GM12878 (cell line): ENCODE measurements at regions not wholly inside any gene's neighbourhood (a gene's known extent, or its start where the extent isn't known, plus 50 kb on each side); places are given as distances from the start of the nearest gene placed in this dataset.

Source experiments
- ATAC-seq: fragments of 200-7000 bp; cut with Tn5 transposase; 3 replicates; pipeline ENCODE4 v1.9.1; 2020; ENCODE audit warnings: mild to moderate bottlenecking, moderate library complexity
- BruUV-seq: library from RNA; stranded (reverse); fragments of 400-500 nt; replicated peaks from 2 replicates; lab custom pipeline; 2021; lab: Mats Ljungman, UMichigan
- CTCF ChIA-PET: fragments of 300-600 bp; sonication (Branson Sonifier 250); formaldehyde crosslinking; extraction: SDS; loops from one replicate; lab custom pipeline; 2021; ENCODE audit warnings: inconsistent platforms; lab: Yijun Ruan, JAX
- POLR2A ChIA-PET: fragments of 350-600 bp; formaldehyde crosslinking; extraction: SDS; loops from one replicate; lab custom pipeline; 2021; ENCODE audit warnings: inconsistent platforms; lab: Charles Lee
- RAD21 ChIA-PET: fragments of 300-600 bp; sonication (Branson Sonifier 250); formaldehyde crosslinking; loops from one replicate; lab custom pipeline; 2023; ENCODE audit warnings: antibody characterized with exemption; ENCODE audit not compliant: unreplicated experiment; lab: Charles Lee
- SMC1A ChIA-PET: fragments of 300-600 bp; sonication (Branson Sonifier 250); formaldehyde crosslinking; loops from one replicate; lab custom pipeline; 2023; ENCODE audit not compliant: unreplicated experiment, uncharacterized antibody; lab: Charles Lee
- DNase-seq: peaks from one replicate; pipeline ENCODE4 v3.0.0-alpha.2; 2011; ENCODE audit warnings: low read depth, low spot score
- FAIRE-seq: peaks from 3 replicates; lab custom pipeline; 2011; peaks lifted over from hg19 to GRCh38; lab: Jason Lieb, UNC
- H2AFZ ChIP-seq: 2 replicates; pipeline ENCODE4 v1.6.0; 2011; ENCODE audit warnings: low read depth, low read length, control low read depth; ENCODE audit not compliant: control insufficient read depth
- H3K27ac ChIP-seq: 2 replicates; pipeline ENCODE4 v1.5.1; 2011; ENCODE audit warnings: control low read depth; ENCODE audit not compliant: control insufficient read depth, insufficient read depth
- H3K27me3 ChIP-seq, 2 experiments: replicated peaks in 1 of 2; 2 replicates each; pipeline versions ENCODE4 v1.6.0 to v1.6.1; 2011; ENCODE audit warnings: low read length in 1 of 2; ENCODE audit not compliant: control insufficient read depth in 2 of 2, insufficient read depth in 2 of 2
- H3K36me3 ChIP-seq, 2 experiments: 2 replicates each; pipeline ENCODE4 v1.5.1; 2011; ENCODE audit warnings: low read length in 1 of 2; ENCODE audit not compliant: control insufficient read depth in 2 of 2, insufficient read depth in 2 of 2
- H3K4me1 ChIP-seq: 2 replicates; pipeline ENCODE4 v1.6.1; 2011; ENCODE audit warnings: mild to moderate bottlenecking, low read length, moderate library complexity, mixed read lengths; ENCODE audit not compliant: control insufficient read depth, insufficient read depth
- H3K4me2 ChIP-seq: 2 replicates; pipeline ENCODE4 v1.6.0; 2011; ENCODE audit warnings: control low read depth; ENCODE audit not compliant: control insufficient read depth, insufficient read depth
- H3K4me3 ChIP-seq: fragments of 200-600 bp; sonication (generic); 2 replicates; pipeline ENCODE4 v1.5.1; 2016
- H3K79me2 ChIP-seq: 2 replicates; pipeline ENCODE4 v1.6.0; 2011; ENCODE audit warnings: low read length; ENCODE audit not compliant: control insufficient read depth, insufficient read depth
- H3K9ac ChIP-seq: 2 replicates; pipeline ENCODE4 v1.8.0; 2011; ENCODE audit warnings: low read length, control low read depth, mixed read lengths; ENCODE audit not compliant: control insufficient read depth, insufficient read depth
- H3K9me3 ChIP-seq: replicated peaks from 3 replicates; pipeline ENCODE4 v1.5.1; 2011; ENCODE audit warnings: mild to moderate bottlenecking, low read length; ENCODE audit not compliant: control insufficient read depth, insufficient read depth
- H4K20me1 ChIP-seq: 2 replicates; pipeline ENCODE4 v1.6.0; 2011; ENCODE audit not compliant: control insufficient read depth, insufficient read depth
- BCL11A ChIP-seq: IDR thresholded peaks from 2 replicates; pipeline ENCODE4 v1.6.1; 2011; ENCODE audit warnings: low read depth, low read length
- BHLHE40 ChIP-seq, 2 experiments: fragments of 450-650 bp in 1 of 2; IDR thresholded peaks; 2 replicates each; pipeline ENCODE4 v1.6.1; 2011 to 2017; ENCODE audit warnings: low read depth in 2 of 2, borderline replicate concordance in 1 of 2, improper control_type of control experiment in 1 of 2, low read length in 1 of 2, mild to moderate bottlenecking in 1 of 2
- FOS ChIP-seq: IDR thresholded peaks from 3 replicates; pipeline ENCODE4 v1.6.1; 2011; ENCODE audit warnings: borderline replicate concordance; ENCODE audit not compliant: insufficient read length; ENCODE audit errors: extremely low read depth
- GABPA ChIP-seq: IDR thresholded peaks from 2 replicates; pipeline ENCODE4 v1.6.1; 2014; ENCODE audit warnings: antibody characterized with exemption, low read depth, mild to moderate bottlenecking, inconsistent platforms
- IKZF1 ChIP-seq: fragments of 450-650 bp; conservative IDR thresholded peaks from 2 replicates; pipeline ENCODE4 v1.6.1; 2017; ENCODE audit warnings: antibody characterized with exemption, mild to moderate bottlenecking
- NKRF ChIP-seq: fragments of 450-650 bp; conservative IDR thresholded peaks from 2 replicates; pipeline ENCODE4 v1.6.1; 2017; ENCODE audit warnings: mild to moderate bottlenecking, moderate library complexity
- PRDM15 ChIP-seq: fragments of 450-650 bp; formaldehyde crosslinking; IDR thresholded peaks from 2 replicates; pipeline ENCODE4 v1.4.0; 2020; ENCODE audit warnings: mild to moderate bottlenecking, moderate library complexity
- SMAD5 ChIP-seq: IDR thresholded peaks from 2 replicates; pipeline ENCODE4 v1.6.1; 2016; ENCODE audit warnings: antibody characterized with exemption, low read depth
- TCF7 ChIP-seq: IDR thresholded peaks from 2 replicates; pipeline ENCODE4 v1.6.1; 2014; ENCODE audit warnings: antibody characterized with exemption, borderline replicate concordance
- ZNF622 ChIP-seq: fragments of 450-650 bp; IDR thresholded peaks from 2 replicates; pipeline ENCODE4 v1.6.1; 2017; ENCODE audit warnings: mild to moderate bottlenecking, inconsistent platforms
- WGBS: methylation state at CpG from one replicate; pipeline ENCODE4 v1.1.6; 2016; ENCODE audit warnings: low lambda C conversion rate; ENCODE audit not compliant: insufficient replicate concordance, insufficient coverage; ENCODE audit errors: missing lambda C conversion rate; 5-methylcytosine and 5-hydroxymethylcytosine counted together
- in situ Hi-C: fragments of 300-500 bp; cut with MboI; formaldehyde crosslinking; loops from 9 replicates; pipeline ENCODE4 v1.14.3; 2018; ENCODE audit warnings: mixed read lengths
- intact Hi-C: fragments of 100-400 bp; cut with micrococcal nuclease; formaldehyde crosslinking; loops from one replicate; pipeline ENCODE4 v1.14.2; 2022; ENCODE audit not compliant: unreplicated experiment
- TF ChIP-seq, protein P1 (sequence below), 3 experiments: IDR thresholded peaks in 2 of 3; conservative IDR thresholded peaks in 1 of 3; 2 replicates each; pipeline ENCODE4 v1.5.1; 2011; ENCODE audit warnings: low read depth in 3 of 3, low read length in 3 of 3, mild to moderate bottlenecking in 3 of 3, control low read depth in 2 of 3, moderate library complexity in 2 of 3, inconsistent platforms in 1 of 3, mixed read lengths in 1 of 3; ENCODE audit not compliant: control insufficient read depth in 2 of 3, insufficient read depth in 1 of 3; ENCODE audit errors: extremely low read depth in 1 of 3

- TF ChIP-seq NKRF (no peak), SMAD5 (no peak), TCF7 (no peak), ZNF622 (no peak), FOS (no peak), GABPA (no peak), BCL11A (no peak), BHLHE40 (IDR thresholded peaks at IDR 0.05; ENCODE audit: borderline replicate concordance in 1 of 2, low read depth in 2 of 2, low read length in 1 of 2) (no peak), IKZF1 (no peak)
- TF ChIP-seq, protein P1, sequence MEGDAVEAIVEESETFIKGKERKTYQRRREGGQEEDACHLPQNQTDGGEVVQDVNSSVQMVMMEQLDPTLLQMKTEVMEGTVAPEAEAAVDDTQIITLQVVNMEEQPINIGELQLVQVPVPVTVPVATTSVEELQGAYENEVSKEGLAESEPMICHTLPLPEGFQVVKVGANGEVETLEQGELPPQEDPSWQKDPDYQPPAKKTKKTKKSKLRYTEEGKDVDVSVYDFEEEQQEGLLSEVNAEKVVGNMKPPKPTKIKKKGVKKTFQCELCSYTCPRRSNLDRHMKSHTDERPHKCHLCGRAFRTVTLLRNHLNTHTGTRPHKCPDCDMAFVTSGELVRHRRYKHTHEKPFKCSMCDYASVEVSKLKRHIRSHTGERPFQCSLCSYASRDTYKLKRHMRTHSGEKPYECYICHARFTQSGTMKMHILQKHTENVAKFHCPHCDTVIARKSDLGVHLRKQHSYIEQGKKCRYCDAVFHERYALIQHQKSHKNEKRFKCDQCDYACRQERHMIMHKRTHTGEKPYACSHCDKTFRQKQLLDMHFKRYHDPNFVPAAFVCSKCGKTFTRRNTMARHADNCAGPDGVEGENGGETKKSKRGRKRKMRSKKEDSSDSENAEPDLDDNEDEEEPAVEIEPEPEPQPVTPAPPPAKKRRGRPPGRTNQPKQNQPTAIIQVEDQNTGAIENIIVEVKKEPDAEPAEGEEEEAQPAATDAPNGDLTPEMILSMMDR (IDR thresholded peaks at IDR 0.05 in 2 of 3, conservative IDR thresholded peaks at IDR 0.05 in 1 of 3; ENCODE audit: control insufficient read depth in 2 of 3, extremely low read depth in 1 of 3, insufficient read depth in 1 of 3, low read depth in 3 of 3, low read length in 3 of 3) = no peak
Observed at GRCh38 chr1:170407138-170407537, 124.8 kb upstream of the GORAB start (continued).

DNA sequence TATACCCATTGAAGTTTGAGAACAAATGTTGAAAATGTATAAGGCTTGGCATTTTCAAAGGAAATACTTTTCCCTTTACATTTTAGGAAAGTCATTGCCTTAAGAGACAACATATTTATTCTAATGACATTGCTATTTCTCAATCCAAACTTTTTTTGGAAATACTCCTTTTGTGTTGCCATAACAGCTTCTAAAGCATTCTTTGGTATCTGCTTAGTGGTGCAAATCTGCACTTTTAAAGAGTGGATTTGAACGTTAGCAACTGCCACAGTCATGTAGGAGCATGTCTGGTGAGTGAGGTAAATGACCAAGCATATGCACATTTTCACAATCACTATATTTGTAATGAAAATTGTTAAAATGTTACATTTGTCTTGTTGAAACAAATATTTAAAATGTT lies 124.4 kb upstream of the GORAB start:
- WGBS = 0% methylated on average over 1 of the region's 1 CpG
- SMC1A ChIA-PET = interaction anchor here (0.5 to 0.7 kb wide), 3 partner anchors 13 to 824 kb away, joined by 3 to 4 read pairs (median 3); no protein-coding TSS in a partner anchor

More for the DNA sequence above, 124.4 kb upstream of the GORAB start:
- TF ChIP-seq PRDM15 (CRISPR knock-in tag) = no peak
- in situ Hi-C loops = no loop called here
- no peak overlapping the region for H3K9ac ChIP-seq
- ChIA-PET POLR2A (no interaction called here), RAD21 (no interaction called here), CTCF (no interaction called here)
- H3K27me3 ChIP-seq = no peaks in the 10 kb centered on the region
- no peak overlapping the region for H3K4me3 ChIP-seq
- DNase-seq (no peak), FAIRE-seq (no peak), ATAC-seq (no peak)
- BruUV-seq = no TSS peak
- no peak overlapping the region for H3K4me2 ChIP-seq
- intact Hi-C loops = no loop called here
- H3K4me1 ChIP-seq = no peaks in the 10 kb centered on the region
- H3K79me2 ChIP-seq = no peaks in the 10 kb centered on the region
- no peaks in the 10 kb centered on the region for H3K9me3 ChIP-seq
- H3K27ac ChIP-seq = no peak overlapping the region
- no peaks in the 10 kb centered on the region for H3K36me3 ChIP-seq
- H4K20me1 ChIP-seq = no peaks in the 10 kb centered on the region
- H2AFZ ChIP-seq = no peak overlapping the region
